ENCODE measurements at regions not wholly inside any gene's neighbourhood (a gene's known extent, or its start where the extent isn't known, plus 50 kb on each side); places are given as distances from the start of the nearest gene placed in this dataset.

- TF ChIP-seq CTCF (conservative IDR thresholded peaks at IDR 0.05; ENCODE audit: low read depth, low read length), result no peak
- TF ChIP-seq EZH2 (IDR thresholded peaks at IDR 0.05; ENCODE audit: borderline replicate concordance, low read depth, low read length, poor library complexity, severe bottlenecking), result no peak
These were observed 54.5 kb upstream of the RFXAP start for GRCh38 chr13:36764536-36764935.
